T47D (cell line): ENCODE measurements at regions not wholly inside any gene's neighbourhood (a gene's known extent, or its start where the extent isn't known, plus 50 kb on each side); places are given as distances from the start of the nearest gene placed in this dataset.

Experiments used
- DNase-seq, 2 experiments: peaks; one replicate each; pipeline versions ENCODE4 v3.0.0 to v3.0.0-alpha.2; 2011 to 2012; ENCODE audit warnings: low read depth in 1 of 2, low spot score in 1 of 2
- JUND ChIP-seq: IDR thresholded peaks from 2 replicates; pipeline ENCODE4 v1.6.1; 2012; ENCODE audit warnings: low read depth
- in situ Hi-C: cut with HindIII; loops from 2 replicates; pipeline ENCODE4 v1.10.0; 2016; ENCODE audit warnings: low sequenced_read_pairs, low pct_unique_long_range_greater_than_20kb

DNA sequence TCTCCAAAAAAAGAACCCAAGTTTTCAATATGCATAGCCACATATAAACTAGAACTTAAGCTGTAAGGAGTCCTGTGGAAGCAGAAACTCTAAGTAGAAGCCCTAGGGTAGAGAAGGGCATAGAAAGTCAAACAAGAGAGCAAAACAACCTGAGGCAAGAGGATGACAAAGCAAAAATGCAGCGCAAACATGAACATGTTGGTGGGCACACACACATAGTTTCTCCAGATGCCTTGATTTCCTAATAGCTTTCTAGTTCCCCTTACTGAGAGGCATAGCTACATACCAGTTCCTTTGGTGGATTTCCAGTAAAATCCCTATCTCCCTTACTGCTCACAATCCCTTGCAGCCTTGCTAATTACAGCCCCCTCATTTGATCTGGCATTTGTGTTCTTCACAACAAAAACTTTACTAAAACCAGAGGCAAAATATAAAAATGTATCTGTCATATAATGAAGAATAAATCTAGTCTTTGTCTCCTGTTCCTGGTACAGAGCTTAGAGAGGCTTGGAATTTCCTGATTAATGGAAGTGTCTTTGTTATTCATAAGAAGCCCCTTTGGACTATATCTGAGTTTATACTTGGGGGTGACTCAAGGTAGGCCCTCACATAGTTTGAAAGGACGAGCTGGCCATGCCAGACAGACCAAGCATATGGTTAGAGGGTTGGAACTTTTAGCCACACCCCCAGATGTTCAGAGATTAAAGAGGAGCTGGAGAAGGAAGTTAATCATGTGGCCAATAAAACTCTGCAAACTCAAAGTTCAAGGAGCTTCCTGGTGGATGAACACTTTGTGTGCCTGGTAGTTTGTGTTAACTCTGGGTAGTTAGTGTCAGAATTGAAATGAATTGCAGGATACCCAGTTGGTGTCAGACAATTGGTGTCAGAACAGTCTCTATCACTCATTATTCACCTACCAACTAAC, 52.7 kb upstream of the ZCCHC13 start:
- in situ Hi-C loops, result no loop called here
- no peak for TF ChIP-seq JUND
- DNase-seq, result peak in 1 of 2 experiments; percentile 79

DNA sequence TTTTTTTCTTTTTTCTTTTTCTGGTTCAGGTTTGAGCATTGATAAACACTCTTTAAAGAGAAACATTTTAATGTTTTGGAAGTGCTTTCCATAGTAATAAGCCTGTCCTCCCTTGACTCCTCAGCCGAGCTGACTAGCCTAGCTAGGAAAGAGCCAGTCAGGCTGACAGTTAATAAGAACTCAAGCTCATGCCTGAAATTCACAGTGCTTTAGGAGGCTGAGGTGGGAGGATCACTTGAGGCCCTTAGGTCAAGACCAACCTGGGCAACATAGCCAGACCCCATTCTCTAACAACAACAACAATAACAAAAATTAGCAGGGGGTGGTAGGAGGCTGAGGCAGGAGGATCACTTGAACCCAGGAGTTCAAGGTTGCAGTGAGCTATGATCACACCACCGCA, 53.4 kb upstream of the ZCCHC13 start:
- in situ Hi-C loops, result no loop called here
- DNase-seq, result no peak
- no peak for TF ChIP-seq JUND

- in situ Hi-C loops, result no loop called here
- peak in 1 of 2 experiments; percentile 38 for DNase-seq
- TF ChIP-seq JUND, result no peak
These were observed 54.0 kb upstream of the ZCCHC13 start for GRCh38 chrX:74249963-74250362.

- DNase-seq, result no peak
- in situ Hi-C loops, result no loop called here
- no peak for TF ChIP-seq JUND
These were observed 55.1 kb upstream of the ZCCHC13 start for GRCh38 chrX:74248889-74249288.

- TF ChIP-seq JUND, result no peak
- no peak for DNase-seq
- in situ Hi-C loops, result no loop called here
These were observed 57.5 kb upstream of the ZCCHC13 start for GRCh38 chrX:74246524-74246923.

GRCh38 chrX:74242484-74243138, 61.4 kb upstream of the ZCCHC13 start:
- TF ChIP-seq JUND, result no peak
- DNase-seq, result no peak
- in situ Hi-C loops, result no loop called here

GRCh38 chrX:74242050-74242449, 61.9 kb upstream of the ZCCHC13 start:
- no peak for DNase-seq
- in situ Hi-C loops, result no loop called here
- TF ChIP-seq JUND, result no peak

DNA sequence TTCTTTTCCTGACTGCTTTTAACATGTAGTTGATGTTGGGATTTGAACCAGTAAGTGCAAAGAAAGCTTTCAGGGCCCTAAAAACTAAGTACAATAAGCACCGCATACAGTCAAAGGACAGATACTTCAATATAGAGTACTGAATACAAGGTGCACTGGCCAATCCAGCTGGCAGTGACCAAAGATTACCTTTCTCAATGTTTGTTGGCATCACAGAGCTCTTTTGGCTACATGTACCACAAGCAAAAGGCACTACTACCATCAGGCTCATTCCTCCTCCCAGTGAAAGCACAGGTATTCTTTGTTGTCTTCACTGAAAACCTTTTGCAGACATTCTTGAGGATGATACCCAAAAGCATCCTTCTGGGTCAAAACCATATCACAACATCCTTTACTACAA, 65.2 kb upstream of the ZCCHC13 start:
- TF ChIP-seq JUND, result no peak
- in situ Hi-C loops, result no loop called here
- DNase-seq, result no peak

- TF ChIP-seq JUND, result no peak
- in situ Hi-C loops, result no loop called here
- no peak for DNase-seq
These were observed 69.2 kb upstream of the ZCCHC13 start for GRCh38 chrX:74234818-74235217.

- in situ Hi-C loops, result no loop called here
- peak in 1 of 2 experiments; percentile 65 for DNase-seq
- no peak for TF ChIP-seq JUND
These were observed 71.1 kb upstream of the ZCCHC13 start for GRCh38 chrX:74232859-74233258.

DNA sequence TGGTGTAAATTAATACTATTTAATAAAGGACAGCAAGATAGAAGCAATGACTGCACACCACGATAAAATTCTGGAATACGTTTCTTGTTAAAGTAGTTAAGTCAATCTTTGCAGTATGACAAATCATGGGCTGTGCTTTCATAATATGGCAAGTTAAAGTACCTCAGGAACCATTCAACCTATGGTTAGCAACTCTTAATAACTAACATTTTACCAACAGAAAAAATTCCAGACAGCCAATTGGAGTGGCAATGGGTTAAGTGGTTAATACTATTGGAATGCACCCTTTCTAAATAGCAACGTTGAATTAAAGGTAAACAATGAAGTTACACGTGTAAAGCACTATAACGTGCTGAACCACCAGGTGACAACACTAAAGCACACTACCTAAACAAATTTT, 72.4 kb upstream of the ZCCHC13 start:
- in situ Hi-C loops, result no loop called here
- TF ChIP-seq JUND, result no peak
- DNase-seq, result no peak

DNA sequence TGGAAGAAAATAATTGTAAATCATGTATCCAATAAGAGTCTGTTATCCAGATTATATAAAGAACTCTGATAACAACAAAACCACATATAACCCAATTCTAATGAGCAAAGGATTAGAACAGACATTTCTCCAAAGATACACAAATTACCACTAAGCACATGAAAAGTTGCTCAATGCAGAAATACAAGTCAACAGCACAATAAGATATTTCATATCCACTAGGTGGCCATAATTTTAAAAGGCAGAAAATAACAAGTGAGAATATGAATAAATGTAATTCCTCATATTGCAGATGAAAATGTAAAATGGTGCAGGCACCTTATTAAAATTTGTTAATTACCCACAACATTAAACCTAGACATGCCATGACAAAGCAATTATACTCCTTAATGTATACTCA, 73.9 kb upstream of the ZCCHC13 start:
- in situ Hi-C loops, result no loop called here
- no peak for TF ChIP-seq JUND

GRCh38 chrX:74225111-74225510, 78.9 kb upstream of the ZCCHC13 start:
- no peak for DNase-seq
- no peak for TF ChIP-seq JUND
- in situ Hi-C loops, result no loop called here

More for the DNA sequence above, 73.9 kb upstream of the ZCCHC13 start:
- no peak for DNase-seq
